Esophagus (tissue), 2 donors: ENCODE measurements at regions not wholly inside any gene's neighbourhood (a gene's known extent, or its start where the extent isn't known, plus 50 kb on each side); places are given as distances from the start of the nearest gene placed in this dataset.

Experiments
- H3K27ac ChIP-seq, 2 donors: one replicate each; pipeline ENCODE4 v1.5.1; 2013; ENCODE audit warnings: low read depth in 2 of 2, mild to moderate bottlenecking in 2 of 2, inconsistent platforms in 1 of 2, low read length in 1 of 2, moderate library complexity in 1 of 2
- H3K27me3 ChIP-seq, 2 donors: one replicate each; pipeline ENCODE4 v1.6.1; 2013; ENCODE audit warnings: low read length in 2 of 2, control low read depth in 1 of 2, mild to moderate bottlenecking in 1 of 2; ENCODE audit not compliant: insufficient read depth in 2 of 2, control insufficient read depth in 1 of 2
- H3K36me3 ChIP-seq, 2 donors: one replicate each; pipeline ENCODE4 v1.6.1; 2013; ENCODE audit warnings: low read length in 1 of 2; ENCODE audit not compliant: control insufficient read depth in 2 of 2, insufficient read depth in 2 of 2
- H3K4me1 ChIP-seq, 2 donors: one replicate each; pipeline ENCODE4 v1.6.1; 2013; ENCODE audit warnings: low read length in 1 of 2; ENCODE audit not compliant: control insufficient read depth in 2 of 2, insufficient read depth in 2 of 2
- H3K4me3 ChIP-seq, 2 donors: one replicate each; pipeline ENCODE4 v1.5.1; 2013; ENCODE audit warnings: low read length in 2 of 2, mild to moderate bottlenecking in 2 of 2, low read depth in 1 of 2, moderate library complexity in 1 of 2
- H3K9me3 ChIP-seq, 2 donors: one replicate each; pipeline ENCODE4 v1.6.1; 2013; ENCODE audit warnings: mild to moderate bottlenecking in 2 of 2, low read depth in 1 of 2, low read length in 1 of 2, moderate library complexity in 1 of 2; ENCODE audit not compliant: control insufficient read depth in 2 of 2, insufficient read depth in 1 of 2
- WGBS, 2 donors: extraction: QIAGEN DNeasy Blood & Tissue Kit; methylation state at CpG; one replicate each; pipeline ENCODE4 v1.1.7; 2013; 5-methylcytosine and 5-hydroxymethylcytosine counted together
- donor health status: healthy with polysubstance abuse.
- donor health status: Bipolar disorder and iron deficiency.

- no peaks in the 10 kb centered on the region for H3K27me3 ChIP-seq
- no peaks in the 10 kb centered on the region for H3K36me3 ChIP-seq
- H3K4me3 ChIP-seq: no peak overlapping the region
- no peak overlapping the region for H3K27ac ChIP-seq
- H3K9me3 ChIP-seq: no peaks in the 10 kb centered on the region
- no peaks in the 10 kb centered on the region for H3K4me1 ChIP-seq
- WGBS, 2 donors: 73 to 86% methylated on average over 4 of the region's 4 CpGs
Observed at GRCh38 chr21:39105836-39106235, 77.4 kb downstream of the PSMG1 start.

GRCh38 chr21:39105341-39105765 is 77.9 kb downstream of the PSMG1 start:
- H3K4me3 ChIP-seq: no peak overlapping the region
- H3K27ac ChIP-seq: no peak overlapping the region
- no peaks in the 10 kb centered on the region for H3K36me3 ChIP-seq
- no peaks in the 10 kb centered on the region for H3K4me1 ChIP-seq
- no peaks in the 10 kb centered on the region for H3K27me3 ChIP-seq
- WGBS, 2 donors: 44 to 46% methylated on average over 5 of the region's 5 CpGs
- no peaks in the 10 kb centered on the region for H3K9me3 ChIP-seq

GRCh38 chr21:39104911-39105310 is 78.3 kb downstream of the PSMG1 start:
- no peak overlapping the region for H3K27ac ChIP-seq
- H3K27me3 ChIP-seq: no peaks in the 10 kb centered on the region
- H3K4me3 ChIP-seq: no peak overlapping the region

GRCh38 chr21:39103689-39104088 is 79.6 kb downstream of the PSMG1 start:
- no peaks in the 10 kb centered on the region for H3K4me1 ChIP-seq
- no peaks in the 10 kb centered on the region for H3K36me3 ChIP-seq
- 69 to 77% methylated on average over 4 of the region's 4 CpGs for WGBS, 2 donors
- H3K9me3 ChIP-seq: no peaks in the 10 kb centered on the region
- H3K27ac ChIP-seq: peak overlapping the region in 1 of 2 donors; percentile 5
- H3K27me3 ChIP-seq: no peaks in the 10 kb centered on the region
- H3K4me3 ChIP-seq: no peak overlapping the region

More at GRCh38 chr21:39104911-39105310, 78.3 kb downstream of the PSMG1 start:
- Histone ChIP-seq H3K4me1 (no peaks in the 10 kb centered on the region), H3K36me3 (no peaks in the 10 kb centered on the region), H3K9me3 (no peaks in the 10 kb centered on the region)
- 88 to 90% methylated on average over 4 of the region's 4 CpGs for WGBS, 2 donors

GRCh38 chr21:39099859-39100258 is 83.4 kb downstream of the PSMG1 start:
- no peaks in the 10 kb centered on the region for H3K9me3 ChIP-seq
- no peaks in the 10 kb centered on the region for H3K4me1 ChIP-seq
- H3K27me3 ChIP-seq: no peaks in the 10 kb centered on the region
- H3K36me3 ChIP-seq: no peaks in the 10 kb centered on the region
- no peak overlapping the region for H3K27ac ChIP-seq
- H3K4me3 ChIP-seq: no peak overlapping the region
- WGBS, 2 donors: 90 to 95% methylated on average over 4 of the region's 4 CpGs

- WGBS, 2 donors: 82 to 90% methylated on average over 3 of the region's 3 CpGs
- H3K9me3 ChIP-seq: no peaks in the 10 kb centered on the region
- H3K36me3 ChIP-seq: no peaks in the 10 kb centered on the region
- H3K27me3 ChIP-seq: no peaks in the 10 kb centered on the region
- H3K27ac ChIP-seq: no peak overlapping the region
- no peaks in the 10 kb centered on the region for H3K4me1 ChIP-seq
- H3K4me3 ChIP-seq: no peak overlapping the region
Observed at GRCh38 chr21:39098696-39099200, 84.5 kb downstream of the PSMG1 start.

- 75 to 86% methylated on average over 9 of the region's 9 CpGs for WGBS, 2 donors
- Histone ChIP-seq H3K9me3 (no peaks in the 10 kb centered on the region), H3K4me3 (no peak overlapping the region), H3K27me3 (no peaks in the 10 kb centered on the region), H3K4me1 (no peaks in the 10 kb centered on the region), H3K36me3 (no peaks in the 10 kb centered on the region), H3K27ac (peak overlapping the region in 1 of 2 donors; percentile 27)
Observed at GRCh38 chr21:39097981-39098380, 85.3 kb downstream of the PSMG1 start.

GRCh38 chr21:39097335-39097861 is 85.9 kb downstream of the PSMG1 start:
- H3K27ac ChIP-seq: peak overlapping the region in 1 of 2 donors; percentile 18

GRCh38 chr21:39096754-39097153 is 86.5 kb downstream of the PSMG1 start:
- Histone ChIP-seq H3K27me3 (no peaks in the 10 kb centered on the region), H3K4me3 (no peak overlapping the region), H3K27ac (no peak overlapping the region), H3K36me3 (no peaks in the 10 kb centered on the region), H3K9me3 (no peaks in the 10 kb centered on the region), H3K4me1 (no peaks in the 10 kb centered on the region)
- WGBS, 2 donors: 82% methylated on average over 8 of the region's 8 CpGs

More at GRCh38 chr21:39097335-39097861, 85.9 kb downstream of the PSMG1 start:
- Histone ChIP-seq H3K27me3 (no peaks in the 10 kb centered on the region), H3K36me3 (no peaks in the 10 kb centered on the region), H3K4me3 (no peak overlapping the region), H3K9me3 (no peaks in the 10 kb centered on the region), H3K4me1 (no peaks in the 10 kb centered on the region)
- WGBS, 2 donors: 82 to 84% methylated on average over 13 of the region's 13 CpGs

GRCh38 chr21:39095681-39096080 is 87.6 kb downstream of the PSMG1 start:
- Histone ChIP-seq H3K9me3 (no peaks in the 10 kb centered on the region), H3K36me3 (no peaks in the 10 kb centered on the region), H3K4me1 (no peaks in the 10 kb centered on the region), H3K4me3 (no peak overlapping the region), H3K27me3 (no peaks in the 10 kb centered on the region), H3K27ac (no peak overlapping the region)
- 69 to 79% methylated on average over 7 of the region's 7 CpGs for WGBS, 2 donors
